Loucy (cell line): ENCODE measurements at regions not wholly inside any gene's neighbourhood (a gene's known extent, or its start where the extent isn't known, plus 50 kb on each side); places are given as distances from the start of the nearest gene placed in this dataset.

Experiments
- H2AFZ ChIP-seq: fragments of 200-600 bp; sonication (generic); 2 replicates; pipeline ENCODE4 v1.6.0; 2016; ENCODE audit warnings: antibody characterized with exemption, mild to moderate bottlenecking, low read length, moderate library complexity
- H3F3A ChIP-seq: fragments of 200-600 bp; 2 replicates; pipeline ENCODE4 v1.6.0; 2016; ENCODE audit warnings: antibody characterized with exemption, low read depth, mild to moderate bottlenecking
- H3K27me3 ChIP-seq: fragments of 200-600 bp; sonication (generic); 2 replicates; pipeline ENCODE4 v1.6.1; 2014; ENCODE audit warnings: low read length, mild to moderate bottlenecking; ENCODE audit not compliant: insufficient read depth, poor library complexity, severe bottlenecking
- H3K36me3 ChIP-seq: fragments of 200-600 bp; sonication (generic); 2 replicates; pipeline ENCODE4 v1.6.1; 2016; ENCODE audit warnings: low read length; ENCODE audit not compliant: insufficient read depth
- H3K4me1 ChIP-seq: fragments of 200-600 bp; sonication (generic); 2 replicates; pipeline ENCODE4 v1.5.1; 2014; ENCODE audit warnings: low read length, mild to moderate bottlenecking; ENCODE audit not compliant: insufficient read depth, poor library complexity, severe bottlenecking
- H3K4me2 ChIP-seq: fragments of 200-600 bp; sonication (generic); 2 replicates; pipeline ENCODE4 v1.6.0; 2014; ENCODE audit warnings: antibody characterized with exemption, low read length, low read depth, mild to moderate bottlenecking; ENCODE audit not compliant: poor library complexity, severe bottlenecking
- H3K4me3 ChIP-seq: fragments of 200-600 bp; sonication (generic); 2 replicates; pipeline ENCODE4 v1.5.1; 2014; ENCODE audit warnings: low read length, mild to moderate bottlenecking, mixed read lengths; ENCODE audit not compliant: poor library complexity, severe bottlenecking
- H3K79me2 ChIP-seq: fragments of 200-600 bp; sonication (generic); 2 replicates; pipeline ENCODE4 v1.6.1; 2014; ENCODE audit warnings: low read length; ENCODE audit not compliant: insufficient read depth
- H3K9ac ChIP-seq: fragments of 200-600 bp; sonication (generic); 2 replicates; pipeline ENCODE4 v1.6.0; 2014; ENCODE audit warnings: mild to moderate bottlenecking, low read depth, low read length, moderate library complexity; ENCODE audit not compliant: poor library complexity, severe bottlenecking
- H3K9me2 ChIP-seq: fragments of 200-600 bp; sonication (generic); replicated peaks from 2 replicates; pipeline ENCODE4 v1.6.1; 2016; ENCODE audit warnings: low read depth, low read length, mixed read lengths
- H3K9me3 ChIP-seq: fragments of 200-600 bp; sonication (generic); 2 replicates; pipeline ENCODE4 v1.6.1; 2014; ENCODE audit warnings: mild to moderate bottlenecking, antibody characterized with exemption, low read length, low read depth; ENCODE audit not compliant: insufficient read depth
- H4K20me1 ChIP-seq: fragments of 200-600 bp; sonication (generic); 2 replicates; pipeline ENCODE4 v1.6.0; 2014; ENCODE audit warnings: antibody characterized with exemption, low read length, mild to moderate bottlenecking; ENCODE audit not compliant: insufficient read depth, poor library complexity, severe bottlenecking
- CTCF ChIP-seq: fragments of 200-600 bp; sonication (generic); conservative IDR thresholded peaks from 2 replicates; pipeline ENCODE4 v1.5.1; 2014; ENCODE audit warnings: mild to moderate bottlenecking, antibody characterized with exemption, low read length
- EZH2phosphoT487 ChIP-seq: fragments of 200-600 bp; IDR thresholded peaks from 2 replicates; pipeline ENCODE4 v1.6.1; 2018; ENCODE audit warnings: antibody characterized with exemption, mild to moderate bottlenecking, moderate library complexity, borderline replicate concordance

- no peaks in the 10 kb centered on the region for H3K36me3 ChIP-seq
- H3K9me3 ChIP-seq: no peaks in the 10 kb centered on the region; the same call in 1 of the 2 replicates
- no peaks in the 10 kb centered on the region for H4K20me1 ChIP-seq
- no peak overlapping the region for H2AFZ ChIP-seq
- no peak overlapping the region for H3K4me2 ChIP-seq
- H3F3A ChIP-seq: no peaks in the 10 kb centered on the region
- no peak for TF ChIP-seq EZH2phosphoT487
- H3K27me3 ChIP-seq: no peaks in the 10 kb centered on the region
- no peak overlapping the region for H3K9ac ChIP-seq
- no peaks in the 10 kb centered on the region for H3K4me1 ChIP-seq
- H3K79me2 ChIP-seq: no peaks in the 10 kb centered on the region
- no peaks in the 10 kb centered on the region for H3K9me2 ChIP-seq
- H3K4me3 ChIP-seq: no peak overlapping the region
Observed at GRCh38 chr1:5686195-5686594, 306.0 kb downstream of the NPHP4 start.

GRCh38 chr1:5685446-5686040 is 306.7 kb downstream of the NPHP4 start:
- Histone ChIP-seq H3K4me2 (no peak overlapping the region), H3K27me3 (no peaks in the 10 kb centered on the region), H3K9ac (no peak overlapping the region), H4K20me1 (no peaks in the 10 kb centered on the region), H3K4me3 (no peak overlapping the region), H3K4me1 (no peaks in the 10 kb centered on the region), H3K9me3 (no peaks in the 10 kb centered on the region; the same call in 1 of the 2 replicates), H3K9me2 (no peaks in the 10 kb centered on the region), H3F3A (no peaks in the 10 kb centered on the region), H3K79me2 (no peaks in the 10 kb centered on the region), H3K36me3 (no peaks in the 10 kb centered on the region), H2AFZ (no peak overlapping the region)
- TF ChIP-seq EZH2phosphoT487 (no peak), CTCF (no peak)

GRCh38 chr1:5684791-5685190 is 307.4 kb downstream of the NPHP4 start:
- no peak for TF ChIP-seq CTCF
- TF ChIP-seq EZH2phosphoT487: no peak
- Histone ChIP-seq H4K20me1 (no peaks in the 10 kb centered on the region), H2AFZ (no peak overlapping the region), H3K9me3 (peaks cover 2% of the 10 kb centered on the region; the same call in 1 of the 2 replicates), H3K4me2 (no peak overlapping the region), H3K4me1 (no peaks in the 10 kb centered on the region), H3K79me2 (no peaks in the 10 kb centered on the region), H3K9ac (no peak overlapping the region), H3K36me3 (no peaks in the 10 kb centered on the region), H3K27me3 (no peaks in the 10 kb centered on the region), H3K9me2 (no peaks in the 10 kb centered on the region), H3K4me3 (no peak overlapping the region), H3F3A (no peaks in the 10 kb centered on the region)

- no peak overlapping the region for H3K9ac ChIP-seq
- peaks cover 2% of the 10 kb centered on the region; the same call in 1 of the 2 replicates for H3K9me3 ChIP-seq
- no peak overlapping the region for H3K4me2 ChIP-seq
- TF ChIP-seq CTCF: no peak
- TF ChIP-seq EZH2phosphoT487: no peak
- H3K9me2 ChIP-seq: no peaks in the 10 kb centered on the region
- no peaks in the 10 kb centered on the region for H3K36me3 ChIP-seq
- H3F3A ChIP-seq: no peaks in the 10 kb centered on the region
- no peak overlapping the region for H2AFZ ChIP-seq
- no peaks in the 10 kb centered on the region for H4K20me1 ChIP-seq
- H3K27me3 ChIP-seq: no peaks in the 10 kb centered on the region
- no peaks in the 10 kb centered on the region for H3K79me2 ChIP-seq
- H3K4me1 ChIP-seq: no peaks in the 10 kb centered on the region
- H3K4me3 ChIP-seq: no peak overlapping the region
Observed at GRCh38 chr1:5683446-5683845, 308.8 kb downstream of the NPHP4 start.
